Muscle of arm (tissue), 1 donor: ENCODE measurements at regions not wholly inside any gene's neighbourhood (a gene's known extent, or its start where the extent isn't known, plus 50 kb on each side); places are given as distances from the start of the nearest gene placed in this dataset.
A peak's percentile ranks its signal among the peaks of the same experiment; 100 is the strongest.
"Not testable (repeated sequence)": the region's sequence is repeated elsewhere in the genome, so short reads cannot be mapped to it uniquely, and the experiment has no call there.

ENCODE experiments used
- DNase-seq: peaks from one replicate; pipeline ENCODE4 v3.0.0-alpha.2; 2013

- DNase-seq, result no peak
These were observed 139.3 kb downstream of the MID1IP1 start for GRCh38 chrX:38940547-38940946.

- no peak for DNase-seq
These were observed 140.4 kb downstream of the MID1IP1 start for GRCh38 chrX:38941675-38942074.

- no peak for DNase-seq
These were observed 141.9 kb downstream of the MID1IP1 start for GRCh38 chrX:38943120-38943519.

GRCh38 chrX:38948046-38948445 lies 146.8 kb downstream of the MID1IP1 start:
- DNase-seq, result no peak

GRCh38 chrX:38954520-38954919 lies 153.3 kb downstream of the MID1IP1 start:
- DNase-seq, result no peak

- DNase-seq, result no peak
These were observed 158.5 kb downstream of the MID1IP1 start for GRCh38 chrX:38959736-38960135.

GRCh38 chrX:38960137-38960536 lies 158.9 kb downstream of the MID1IP1 start:
- DNase-seq, result no peak

- DNase-seq, result no peak
These were observed 160.7 kb downstream of the MID1IP1 start for GRCh38 chrX:38961936-38962335.

- DNase-seq, result not testable (repeated sequence)
These were observed 162.0 kb downstream of the MID1IP1 start for GRCh38 chrX:38963244-38963643.

- no peak for DNase-seq
These were observed 164.6 kb downstream of the MID1IP1 start for GRCh38 chrX:38965888-38966287.

GRCh38 chrX:38968344-38969216 lies 167.3 kb downstream of the MID1IP1 start:
- peak; percentile 13 for DNase-seq

GRCh38 chrX:38970074-38970473 lies 168.8 kb downstream of the MID1IP1 start:
- DNase-seq, result no peak

- no peak for DNase-seq
These were observed 169.6 kb downstream of the MID1IP1 start for GRCh38 chrX:38970845-38971244.

GRCh38 chrX:38973322-38973721 lies 172.1 kb downstream of the MID1IP1 start:
- DNase-seq, result peak; percentile 38

GRCh38 chrX:38974542-38974941 lies 173.3 kb downstream of the MID1IP1 start:
- no peak for DNase-seq

- no peak for DNase-seq
These were observed 174.2 kb downstream of the MID1IP1 start for GRCh38 chrX:38975368-38975942.

- DNase-seq, result no peak
These were observed 181.1 kb downstream of the MID1IP1 start for GRCh38 chrX:38982370-38982769.

GRCh38 chrX:38982843-38983242 lies 181.6 kb downstream of the MID1IP1 start:
- DNase-seq, result no peak

- no peak for DNase-seq
These were observed 184.1 kb downstream of the MID1IP1 start for GRCh38 chrX:38985375-38985774.

- DNase-seq, result no peak
These were observed 184.7 kb downstream of the MID1IP1 start for GRCh38 chrX:38985945-38986344.

- no peak for DNase-seq
These were observed 185.3 kb downstream of the MID1IP1 start for GRCh38 chrX:38986586-38986985.

GRCh38 chrX:38987198-38987651 lies 186.0 kb downstream of the MID1IP1 start:
- DNase-seq, result no peak

- no peak for DNase-seq
These were observed 187.0 kb downstream of the MID1IP1 start for GRCh38 chrX:38988301-38988700.
